Esophagus squamous epithelium (tissue), 5 donors: ENCODE measurements at regions not wholly inside any gene's neighbourhood (a gene's known extent, or its start where the extent isn't known, plus 50 kb on each side); places are given as distances from the start of the nearest gene placed in this dataset.

Experiments used
- DNase-seq: peaks from one replicate; lab custom pipeline; 2025; lab: John Stamatoyannopoulos, UW
- H3K27ac ChIP-seq, 4 donors: fragments of 200-600 bp; sonication (generic); one replicate each; pipeline ENCODE4 v1.5.1; 2016 to 2019; ENCODE audit warnings: mild to moderate bottlenecking in 1 of 4
- H3K27me3 ChIP-seq, 4 donors: fragments of 200-600 bp; sonication (generic); 1 replicate in 3 of 4; 2 replicates in 1 of 4; pipeline versions ENCODE4 v1.5.1 to v1.6.0; 2017 to 2021; ENCODE audit warnings: antibody characterized with exemption in 1 of 4
- H3K36me3 ChIP-seq, 3 donors: fragments of 200-600 bp; sonication (generic); one replicate each; pipeline ENCODE4 v1.5.1; 2016 to 2019
- H3K4me1 ChIP-seq, 3 donors: fragments of 200-600 bp; sonication (generic); one replicate each; pipeline ENCODE4 v1.5.1; 2017 to 2019
- H3K4me3 ChIP-seq, 4 donors: fragments of 200-600 bp; sonication (generic); 1 replicate in 3 of 4; 2 replicates in 1 of 4; pipeline ENCODE4 v1.5.1; 2016 to 2019; ENCODE audit warnings: mild to moderate bottlenecking in 2 of 4, moderate library complexity in 1 of 4
- H3K9me3 ChIP-seq, 3 donors: fragments of 200-600 bp; sonication (generic); one replicate each; pipeline ENCODE4 v1.5.1; 2016 to 2019
- CTCF ChIP-seq, 6 experiments: fragments of 450-650 bp in 4 of 6; fragments of 200-600 bp in 2 of 6; sonication (generic) in 2 of 6; IDR thresholded peaks; one replicate each; pipeline ENCODE4 v1.5.1; 2016 to 2019; ENCODE audit warnings: antibody characterized with exemption in 6 of 6, mild to moderate bottlenecking in 4 of 6, moderate library complexity in 4 of 6
- POLR2A ChIP-seq, 4 donors: fragments of 450-650 bp; IDR thresholded peaks; one replicate each; pipeline ENCODE4 v1.6.1; 2017; ENCODE audit warnings: antibody characterized with exemption in 4 of 4, mild to moderate bottlenecking in 4 of 4, moderate library complexity in 3 of 4
- WGBS, 2 donors: methylation state at CpG; one replicate each; pipeline ENCODE4 v1.1.5; 2018; 5-methylcytosine and 5-hydroxymethylcytosine counted together
- intact Hi-C: fragments of 100-400 bp; cut with DNase I; formaldehyde crosslinking; loops from one replicate; pipeline ENCODE4 v1.15.0; 2022
- donor health status: DM: yes; HTN: yes; CAD: no.

GRCh38 chr3:101156787-101157345 is 163.5 kb downstream of the IMPG2 start:
- no peak overlapping the region for H3K27ac ChIP-seq
- no peaks in the 10 kb centered on the region for H3K36me3 ChIP-seq
- H3K27me3 ChIP-seq = no peaks in the 10 kb centered on the region
- intact Hi-C loops = no loop called here
- H3K4me3 ChIP-seq = no peak overlapping the region
- DNase-seq = no peak
- no peaks in the 10 kb centered on the region for H3K9me3 ChIP-seq
- TF ChIP-seq POLR2A (IDR thresholded peaks at IDR 0.05) (no peak), CTCF (IDR thresholded peaks at IDR 0.05) (no peak)
- 74 to 82% methylated on average over 1 of the region's 1 CpG for WGBS, 2 donors
- peaks cover 0 to 17% (median 0%) of the 10 kb centered on the region in 3 donors for H3K4me1 ChIP-seq

- Histone ChIP-seq H3K4me1 (peaks cover 0 to 17% (median 0%) of the 10 kb centered on the region in 3 donors), H3K36me3 (no peaks in the 10 kb centered on the region), H3K4me3 (no peak overlapping the region), H3K9me3 (no peaks in the 10 kb centered on the region), H3K27ac (no peak overlapping the region), H3K27me3 (no peaks in the 10 kb centered on the region)
- TF ChIP-seq POLR2A (IDR thresholded peaks at IDR 0.05) (no peak), CTCF (IDR thresholded peaks at IDR 0.05) (no peak)
- no peak for DNase-seq
- intact Hi-C loops = no loop called here
Observed at GRCh38 chr3:101155825-101156224, 162.6 kb upstream of the ABI3BP start.

- Histone ChIP-seq H3K36me3 (no peaks in the 10 kb centered on the region), H3K4me3 (no peak overlapping the region), H3K4me1 (peaks cover 0 to 17% (median 0%) of the 10 kb centered on the region in 3 donors), H3K27ac (no peak overlapping the region), H3K9me3 (no peaks in the 10 kb centered on the region), H3K27me3 (no peaks in the 10 kb centered on the region)
- intact Hi-C loops = no loop called here
- no peak for TF ChIP-seq POLR2A (IDR thresholded peaks at IDR 0.05)
- no peak for TF ChIP-seq CTCF (IDR thresholded peaks at IDR 0.05)
- WGBS, 2 donors = 72 to 89% methylated on average over 2 of the region's 2 CpGs
- DNase-seq = no peak
Observed at GRCh38 chr3:101154401-101154800, 161.2 kb upstream of the ABI3BP start.

DNA sequence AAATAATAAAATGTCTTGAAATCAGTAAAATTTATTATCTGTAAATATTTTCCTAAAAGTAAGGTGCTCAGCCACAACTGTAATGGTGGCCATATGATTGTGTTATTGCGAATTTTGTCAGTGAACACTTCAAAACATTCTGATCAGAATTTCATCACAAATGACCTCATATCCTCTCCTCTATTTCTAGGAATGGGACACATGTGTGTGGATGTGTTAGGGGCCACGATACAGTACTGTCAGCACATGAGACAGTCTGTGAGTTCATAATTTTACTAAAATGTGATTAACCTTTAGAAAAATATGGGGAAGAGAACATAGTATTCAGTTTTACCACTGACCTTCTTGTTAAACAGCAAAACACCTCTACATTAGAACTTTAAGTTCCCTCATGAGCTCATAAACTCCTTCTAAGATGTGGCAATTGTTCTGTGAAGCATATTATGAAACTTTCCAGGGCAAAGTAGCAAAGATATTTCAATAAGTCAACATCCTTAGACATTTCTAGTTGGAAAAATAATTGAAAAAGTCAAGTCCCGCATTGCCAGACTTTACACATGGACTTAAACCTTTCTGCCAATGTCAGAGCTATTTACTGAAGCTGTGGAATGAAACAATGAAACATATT is 158.2 kb upstream of the ABI3BP start:
- 67 to 70% methylated on average over 3 of the region's 3 CpGs for WGBS, 2 donors
- Histone ChIP-seq H3K27me3 (no peaks in the 10 kb centered on the region), H3K4me3 (no peak overlapping the region), H3K27ac (peak overlapping the region in 2 of 4 donors; percentile 23 to 52), H3K36me3 (no peaks in the 10 kb centered on the region), H3K9me3 (no peaks in the 10 kb centered on the region), H3K4me1 (peaks cover 0 to 12% (median 0%) of the 10 kb centered on the region in 3 donors)
- intact Hi-C loops = no loop called here
- no peak for TF ChIP-seq POLR2A (IDR thresholded peaks at IDR 0.05)
- no peak for TF ChIP-seq CTCF (IDR thresholded peaks at IDR 0.05)
- no peak for DNase-seq

DNA sequence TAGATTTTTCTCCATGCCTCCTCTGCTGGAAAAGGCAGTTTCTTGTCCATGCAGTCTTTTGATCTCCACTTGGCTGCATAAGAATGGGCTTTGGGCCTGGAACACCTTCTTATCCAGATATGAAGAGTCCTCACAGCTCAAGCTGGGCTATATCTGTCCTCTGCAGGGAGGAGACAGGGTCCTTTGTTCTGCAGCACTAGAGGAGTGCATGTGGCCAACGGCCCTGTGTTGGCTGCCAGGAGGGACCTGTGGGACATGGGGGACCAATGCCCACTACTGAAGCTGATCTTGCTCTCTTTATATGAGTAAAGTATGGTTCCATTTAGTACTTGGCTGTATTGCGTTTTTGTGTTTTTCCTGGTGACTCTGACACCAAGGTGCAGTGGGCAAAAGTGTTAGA is 157.3 kb upstream of the ABI3BP start:
- Histone ChIP-seq H3K27ac (no peak overlapping the region), H3K36me3 (no peaks in the 10 kb centered on the region), H3K9me3 (no peaks in the 10 kb centered on the region), H3K27me3 (no peaks in the 10 kb centered on the region), H3K4me1 (peaks cover 0 to 3% (median 0%) of the 10 kb centered on the region in 3 donors), H3K4me3 (no peak overlapping the region)
- WGBS, 2 donors = 70 to 85% methylated on average over 1 to 2 of the region's 2 CpGs
- TF ChIP-seq POLR2A (IDR thresholded peaks at IDR 0.05) (no peak), CTCF (IDR thresholded peaks at IDR 0.05) (no peak)
- no peak for DNase-seq
- intact Hi-C loops = no loop called here
